RWPE1 (cell line): ENCODE measurements at regions not wholly inside any gene's neighbourhood (a gene's known extent, or its start where the extent isn't known, plus 50 kb on each side); places are given as distances from the start of the nearest gene placed in this dataset.

Source experiments
- CTCF ChIA-PET: fragments of 350-600 bp; sonication (Branson Sonifier 250); formaldehyde crosslinking; extraction: SDS; loops from one replicate; lab custom pipeline; 2021; lab: Yijun Ruan, JAX
- POLR2A ChIA-PET: fragments of 400-600 bp; formaldehyde crosslinking; extraction: SDS; loops from one replicate; lab custom pipeline; 2020; ENCODE audit warnings: antibody characterized with exemption; ENCODE audit not compliant: low non-redundant PET; lab: Yijun Ruan, JAX
- DNase-seq: peaks from one replicate; pipeline ENCODE4 v3.0.0; 2012; ENCODE audit warnings: low spot score
- H3K27ac ChIP-seq: fragments of 450-650 bp; 2 replicates; pipeline ENCODE4 v1.5.1; 2017
- TF ChIP-seq, protein P1 (sequence below): fragments of 450-650 bp; conservative IDR thresholded peaks from 2 replicates; pipeline ENCODE4 v1.5.1; 2017; ENCODE audit warnings: low read depth, mild to moderate bottlenecking

GRCh38 chr11:129280027-129280811 lies 88.1 kb upstream of the ARHGAP32 start:
- ChIA-PET POLR2A (no interaction called here), CTCF (interaction anchor here (0.7 to 2.2 kb wide), 2 partner anchors 13 to 52 kb away, joined by 3 to 9 read pairs; no protein-coding TSS in a partner anchor)
- peak overlapping the region; percentile 70 for H3K27ac ChIP-seq
- TF ChIP-seq, protein P1, sequence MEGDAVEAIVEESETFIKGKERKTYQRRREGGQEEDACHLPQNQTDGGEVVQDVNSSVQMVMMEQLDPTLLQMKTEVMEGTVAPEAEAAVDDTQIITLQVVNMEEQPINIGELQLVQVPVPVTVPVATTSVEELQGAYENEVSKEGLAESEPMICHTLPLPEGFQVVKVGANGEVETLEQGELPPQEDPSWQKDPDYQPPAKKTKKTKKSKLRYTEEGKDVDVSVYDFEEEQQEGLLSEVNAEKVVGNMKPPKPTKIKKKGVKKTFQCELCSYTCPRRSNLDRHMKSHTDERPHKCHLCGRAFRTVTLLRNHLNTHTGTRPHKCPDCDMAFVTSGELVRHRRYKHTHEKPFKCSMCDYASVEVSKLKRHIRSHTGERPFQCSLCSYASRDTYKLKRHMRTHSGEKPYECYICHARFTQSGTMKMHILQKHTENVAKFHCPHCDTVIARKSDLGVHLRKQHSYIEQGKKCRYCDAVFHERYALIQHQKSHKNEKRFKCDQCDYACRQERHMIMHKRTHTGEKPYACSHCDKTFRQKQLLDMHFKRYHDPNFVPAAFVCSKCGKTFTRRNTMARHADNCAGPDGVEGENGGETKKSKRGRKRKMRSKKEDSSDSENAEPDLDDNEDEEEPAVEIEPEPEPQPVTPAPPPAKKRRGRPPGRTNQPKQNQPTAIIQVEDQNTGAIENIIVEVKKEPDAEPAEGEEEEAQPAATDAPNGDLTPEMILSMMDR: no peak
- no peak for DNase-seq

GRCh38 chr11:129279326-129280026 lies 87.4 kb upstream of the ARHGAP32 start:
- ChIA-PET CTCF (interaction anchor here (0.7 kb wide), 1 partner anchor 13 kb away, joined by 3 read pairs; no protein-coding TSS in a partner anchor), POLR2A (no interaction called here)
- peak; percentile 77 for DNase-seq
- TF ChIP-seq, protein P1: 0 out of 2 replicates have a peak, but pooled peaks have one; percentile 9
- H3K27ac ChIP-seq: peak overlapping the region; percentile 70

DNA sequence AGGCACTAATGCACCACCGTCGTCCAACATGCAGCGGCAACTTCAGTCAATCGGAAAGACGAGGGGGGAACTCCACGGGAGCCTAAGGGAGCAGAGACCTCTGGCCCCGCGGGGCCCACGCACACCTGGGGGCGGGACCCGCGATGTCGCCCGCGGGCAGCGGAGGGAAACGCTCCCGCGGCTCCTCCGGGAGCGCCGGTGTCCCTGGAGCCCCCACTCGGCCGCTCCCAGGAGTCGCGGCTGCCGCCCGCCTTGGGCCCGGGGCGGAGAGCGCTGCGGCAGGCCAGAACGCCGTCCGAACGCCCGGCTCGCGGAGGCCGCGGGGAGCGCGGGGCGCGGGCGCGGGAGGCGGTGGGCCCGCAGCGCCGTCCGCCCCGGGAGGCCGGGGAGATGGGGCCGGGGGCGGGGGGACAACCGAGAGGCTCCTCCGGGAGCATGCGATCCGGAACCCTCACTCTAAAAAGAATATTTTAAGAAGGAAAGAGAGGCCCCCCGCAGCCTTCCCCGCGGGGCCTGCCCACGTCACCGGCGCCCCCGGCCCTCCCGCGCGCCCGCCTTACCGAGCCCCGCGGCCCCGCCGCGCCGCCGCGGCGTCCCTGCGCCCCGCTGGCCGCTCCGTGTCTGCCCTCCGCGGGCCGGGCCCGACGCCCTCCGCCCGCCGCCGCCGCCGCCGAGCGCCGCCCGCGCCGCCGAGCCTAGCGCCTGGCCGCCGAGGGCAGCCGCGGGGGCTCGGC lies 86.6 kb upstream of the ARHGAP32 start:
- peak; percentile 18 for DNase-seq
- TF ChIP-seq, protein P1: no peak
- POLR2A ChIA-PET: no interaction called here
- CTCF ChIA-PET: interaction anchor here (0.6 kb wide), 1 partner anchor 35 kb away, joined by 5 read pairs; no protein-coding TSS in a partner anchor
- H3K27ac ChIP-seq: peak overlapping the region; percentile 70

DNA sequence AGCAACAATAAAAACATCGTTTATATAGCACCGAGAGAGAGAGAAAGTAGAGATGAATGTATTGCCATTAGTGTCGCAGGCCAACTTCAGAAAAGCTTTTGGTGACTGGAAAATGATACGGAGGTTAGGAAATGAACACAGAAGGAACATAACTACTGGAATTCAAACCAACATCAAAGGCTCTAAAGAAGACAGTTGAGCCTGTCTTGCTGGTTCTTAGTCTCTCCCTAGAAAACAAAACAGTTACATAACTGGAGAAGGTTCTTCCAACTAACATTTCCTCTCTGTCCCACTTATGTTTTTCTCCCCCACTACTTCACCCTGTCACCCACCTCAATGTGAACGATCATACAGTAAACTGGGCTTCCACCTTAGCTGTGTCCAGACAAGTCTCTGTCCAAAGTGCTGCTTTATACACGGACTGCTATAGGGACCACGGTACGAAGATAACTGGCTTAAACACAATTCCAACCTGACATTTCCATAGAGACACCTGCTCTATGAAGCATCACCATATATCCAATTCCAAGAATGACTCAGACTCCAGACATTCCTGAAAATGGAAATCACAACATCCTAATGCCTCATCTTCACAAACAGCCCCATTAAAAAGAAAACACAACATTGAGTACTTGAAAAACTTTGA lies 85.2 kb upstream of the ARHGAP32 start:
- ChIA-PET POLR2A (no interaction called here), CTCF (interaction anchor here (0.6 kb wide), 1 partner anchor 9 kb away, joined by 6 read pairs; no protein-coding TSS in a partner anchor)
- no peak overlapping the region for H3K27ac ChIP-seq
- peak; percentile 8 for DNase-seq
- TF ChIP-seq, protein P1: no peak

- DNase-seq: no peak
- H3K27ac ChIP-seq: no peak overlapping the region
- ChIA-PET POLR2A (no interaction called here), CTCF (interaction anchor here (0.9 kb wide), 1 partner anchor 56 kb away, joined by 3 read pairs; no protein-coding TSS in a partner anchor)
- TF ChIP-seq, protein P1: no peak
Measured at GRCh38 chr11:129275828-129276227, 83.7 kb upstream of the ARHGAP32 start.
